T-helper 2 cell treated with Interferon-gamma antibody and Interleukin-4, amounts not matched to agents 5 μg/mL and 100 μg/mL, for 36 hours (primary cell): ENCODE measurements at regions not wholly inside any gene's neighbourhood (a gene's known extent, or its start where the extent isn't known, plus 50 kb on each side); places are given as distances from the start of the nearest gene placed in this dataset.
A peak's percentile ranks its signal among the peaks of the same experiment; 100 is the strongest.
"Not testable (repeated sequence)": the region's sequence is repeated elsewhere in the genome, so short reads cannot be mapped to it uniquely, and the experiment has no call there.

Experiments used
- DNase-seq: peaks from one replicate; pipeline ENCODE4 v3.0.0; 2021; ENCODE audit warnings: low spot score
- H3K27ac Mint-ChIP-seq: one replicate; pipeline ENCODE4 v1.8.0; 2021; ENCODE audit warnings: mild to moderate bottlenecking, mixed read lengths
- H3K27me3 Mint-ChIP-seq: one replicate; pipeline ENCODE4 v1.8.0; 2021; ENCODE audit warnings: low read depth, mixed read lengths
- H3K36me3 Mint-ChIP-seq: one replicate; pipeline ENCODE4 v1.8.0; 2021; ENCODE audit warnings: low read depth, mixed read lengths
- H3K4me1 Mint-ChIP-seq: one replicate; pipeline ENCODE4 v1.8.0; 2021; ENCODE audit warnings: low read depth, mixed read lengths
- H3K4me3 Mint-ChIP-seq: one replicate; pipeline ENCODE4 v1.8.0; 2022; ENCODE audit warnings: mild to moderate bottlenecking, moderate library complexity, mixed read lengths
- H3K9me3 Mint-ChIP-seq: one replicate; pipeline ENCODE4 v1.8.0; 2021; ENCODE audit warnings: mixed read lengths

DNA sequence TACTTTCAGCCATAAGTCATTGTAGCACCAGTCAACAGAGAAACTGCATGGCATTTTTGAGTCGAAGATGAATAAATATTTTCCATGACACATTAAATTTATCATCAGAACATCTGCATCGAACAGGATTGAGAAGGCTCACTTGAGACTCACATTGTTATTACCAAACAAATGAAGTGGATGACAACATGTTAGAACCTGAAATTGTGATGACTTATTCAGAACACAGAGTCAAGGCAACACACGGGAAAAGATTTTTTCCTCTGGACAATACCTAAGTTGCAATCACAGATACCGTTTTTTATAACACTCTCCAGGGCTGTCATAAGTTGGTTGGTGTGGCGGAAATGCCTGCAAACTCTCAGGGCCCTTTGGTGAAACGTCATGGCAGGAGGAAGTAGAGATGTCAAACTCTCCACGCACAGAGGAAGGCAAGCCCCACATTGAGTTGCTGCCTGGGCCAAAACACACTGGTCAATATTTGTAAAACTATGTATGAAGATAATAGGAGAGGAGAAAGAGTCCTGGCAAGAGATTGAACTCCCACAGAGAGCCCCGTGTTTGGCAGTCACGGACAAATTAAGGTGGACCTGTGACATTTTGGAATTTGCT is 123.8 kb downstream of the PWWP3B start:
- not testable (repeated sequence) for H3K9me3 Mint-ChIP-seq, H3K4me1 Mint-ChIP-seq, H3K27me3 Mint-ChIP-seq, H3K4me3 Mint-ChIP-seq, H3K27ac Mint-ChIP-seq, H3K36me3 Mint-ChIP-seq, DNase-seq

DNA sequence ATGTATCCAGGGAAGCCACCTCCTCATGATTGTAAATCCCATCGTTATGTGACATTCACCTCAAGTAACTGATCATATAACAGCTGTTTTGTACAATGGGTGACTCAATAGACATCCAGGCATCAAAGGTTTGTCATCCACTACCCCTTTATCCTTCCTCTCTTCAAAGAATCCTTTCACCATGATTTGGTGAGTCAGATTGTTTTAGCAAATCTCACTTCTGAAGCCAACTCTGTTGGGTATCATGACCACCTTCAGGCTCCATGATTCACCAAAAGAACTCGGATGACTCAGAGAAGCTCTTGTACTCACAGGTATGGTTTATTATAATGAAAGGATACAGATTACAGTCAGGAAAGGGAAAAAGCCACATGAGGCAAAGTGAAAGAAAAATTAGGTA is 132.1 kb downstream of the PWWP3B start:
- Mint-ChIP-seq H3K9me3 (no peaks in the 10 kb centered on the region), H3K4me1 (no peaks in the 10 kb centered on the region), H3K27me3 (no peaks in the 10 kb centered on the region), H3K36me3 (no peaks in the 10 kb centered on the region), H3K4me3 (no peak overlapping the region), H3K27ac (no peak overlapping the region)
- no peak for DNase-seq

DNA sequence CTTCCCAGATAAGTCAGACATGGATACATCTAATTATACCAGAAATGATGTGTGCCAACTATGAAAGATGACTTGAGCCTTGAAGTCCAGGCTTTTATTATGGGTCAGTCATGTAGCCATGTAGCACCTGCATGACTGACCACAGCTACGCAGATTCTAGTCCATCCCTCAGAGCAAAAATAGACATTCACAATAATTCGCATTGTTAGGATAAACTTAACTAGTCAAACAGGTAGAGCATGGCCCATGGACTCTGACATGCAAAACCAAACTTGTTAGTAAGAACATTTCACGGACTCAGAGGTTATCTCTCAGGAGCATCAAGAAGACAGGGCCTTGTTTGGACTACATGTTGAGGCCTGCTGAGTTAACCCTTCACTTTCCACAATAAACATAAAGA is 132.6 kb downstream of the PWWP3B start:
- Mint-ChIP-seq H3K36me3 (no peaks in the 10 kb centered on the region), H3K4me3 (no peak overlapping the region), H3K27ac (no peak overlapping the region), H3K4me1 (no peaks in the 10 kb centered on the region), H3K9me3 (no peaks in the 10 kb centered on the region), H3K27me3 (no peaks in the 10 kb centered on the region)
- no peak for DNase-seq

- Mint-ChIP-seq H3K36me3 (no peaks in the 10 kb centered on the region), H3K27ac (no peak overlapping the region), H3K4me3 (no peak overlapping the region), H3K27me3 (no peaks in the 10 kb centered on the region), H3K9me3 (no peaks in the 10 kb centered on the region), H3K4me1 (no peaks in the 10 kb centered on the region)
- DNase-seq = no peak
Measured at GRCh38 chrX:106302304-106302703, 134.2 kb downstream of the PWWP3B start.

DNA sequence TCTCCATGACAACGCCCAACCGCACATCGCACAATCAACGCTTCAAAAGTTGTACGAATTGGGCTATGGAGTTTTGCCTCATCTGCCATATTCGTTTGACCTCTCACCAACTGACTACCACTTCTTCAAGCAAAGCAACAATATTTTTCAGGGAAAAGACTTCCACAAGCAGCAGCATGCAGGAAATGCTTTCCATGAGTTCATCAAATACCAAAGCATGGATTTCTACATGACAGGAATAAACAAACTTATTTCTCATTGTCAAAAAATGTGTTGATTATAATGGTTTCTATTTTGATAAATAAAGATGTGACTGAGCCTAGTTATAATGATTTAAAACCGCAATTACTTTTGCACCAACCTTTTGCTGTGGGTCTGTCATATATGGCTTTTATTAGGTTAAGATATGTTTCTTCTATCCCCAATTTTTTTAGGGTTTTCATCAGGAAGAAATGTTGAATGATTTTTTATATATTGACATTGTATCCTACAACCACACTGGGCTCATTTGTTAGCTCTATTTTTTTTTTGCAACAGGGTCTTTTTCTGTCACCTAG is 138.4 kb downstream of the PWWP3B start:
- no peak for DNase-seq
- Mint-ChIP-seq H3K27me3 (no peaks in the 10 kb centered on the region), H3K27ac (no peak overlapping the region), H3K4me3 (no peak overlapping the region), H3K4me1 (no peaks in the 10 kb centered on the region), H3K9me3 (no peaks in the 10 kb centered on the region), H3K36me3 (no peaks in the 10 kb centered on the region)

GRCh38 chrX:106323357-106323756 is 155.3 kb downstream of the PWWP3B start:
- H3K27ac Mint-ChIP-seq = no peak overlapping the region
- no peaks in the 10 kb centered on the region for H3K36me3 Mint-ChIP-seq
- no peak for DNase-seq
- no peaks in the 10 kb centered on the region for H3K4me1 Mint-ChIP-seq
- no peaks in the 10 kb centered on the region for H3K9me3 Mint-ChIP-seq
- H3K4me3 Mint-ChIP-seq = no peak overlapping the region
- H3K27me3 Mint-ChIP-seq = no peaks in the 10 kb centered on the region

DNA sequence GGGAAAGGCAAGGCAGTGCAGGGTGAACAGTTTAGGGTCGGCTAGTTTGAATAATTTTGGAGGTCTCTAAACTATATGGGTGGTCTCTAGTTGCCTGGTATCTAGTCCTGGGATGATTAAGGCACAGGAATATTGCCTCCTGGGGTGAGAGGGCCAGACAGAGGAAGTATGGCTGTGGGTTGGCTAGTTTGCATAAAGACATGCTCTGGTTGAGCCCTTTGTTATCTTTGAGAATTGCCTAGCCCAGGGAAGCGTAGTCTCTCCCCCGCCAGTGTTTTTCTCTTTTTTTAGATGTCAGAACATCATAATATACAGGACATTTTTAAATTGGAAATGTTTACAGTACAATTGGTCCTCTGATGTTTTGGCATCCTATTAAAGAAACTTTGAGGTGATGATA is 163.5 kb downstream of the PWWP3B start:
- H3K27me3 Mint-ChIP-seq = no peaks in the 10 kb centered on the region
- H3K27ac Mint-ChIP-seq = no peak overlapping the region
- DNase-seq = no peak
- no peak overlapping the region for H3K4me3 Mint-ChIP-seq
- no peaks in the 10 kb centered on the region for H3K36me3 Mint-ChIP-seq
- H3K9me3 Mint-ChIP-seq = no peaks in the 10 kb centered on the region
- no peaks in the 10 kb centered on the region for H3K4me1 Mint-ChIP-seq

DNA sequence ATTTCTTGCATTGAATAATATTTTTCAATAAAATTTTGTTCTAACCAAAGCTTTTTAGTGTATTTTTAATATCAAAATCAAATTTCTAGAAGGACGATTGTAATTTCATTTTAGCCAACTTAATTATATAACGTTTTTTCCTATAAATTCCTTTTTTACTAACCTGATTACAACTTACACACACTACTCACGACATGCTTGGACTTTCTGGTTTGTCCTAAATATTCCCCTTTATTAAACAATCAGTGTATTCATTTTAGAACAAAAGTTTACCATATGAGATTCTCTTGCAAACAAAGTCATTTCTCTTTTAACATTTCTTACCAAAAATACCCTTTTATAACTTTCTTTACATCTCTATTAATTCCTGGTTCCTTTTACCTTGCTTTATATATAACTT is 173.7 kb downstream of the PWWP3B start:
- no peaks in the 10 kb centered on the region for H3K36me3 Mint-ChIP-seq
- H3K4me1 Mint-ChIP-seq = no peaks in the 10 kb centered on the region
- no peak for DNase-seq
- no peak overlapping the region for H3K4me3 Mint-ChIP-seq
- no peaks in the 10 kb centered on the region for H3K9me3 Mint-ChIP-seq
- no peak overlapping the region for H3K27ac Mint-ChIP-seq
- no peaks in the 10 kb centered on the region for H3K27me3 Mint-ChIP-seq

DNA sequence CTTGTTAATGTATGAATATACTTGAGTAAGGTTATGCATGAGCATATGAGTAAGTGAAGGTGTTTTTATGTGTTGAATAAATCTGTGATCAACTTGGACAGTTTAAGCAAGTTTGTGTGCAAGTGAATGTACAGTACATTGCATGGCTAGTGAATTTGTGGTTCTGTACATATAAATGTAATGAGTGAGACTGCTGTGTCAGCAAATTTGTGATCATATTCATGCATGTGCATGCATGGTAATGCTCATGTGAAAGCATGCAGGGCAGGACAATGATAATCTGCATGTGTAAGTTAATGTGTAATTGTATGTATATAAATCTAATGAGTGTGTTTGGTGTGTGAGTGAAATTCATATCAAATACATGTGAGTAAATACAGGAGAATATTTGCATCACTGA is 188.5 kb downstream of the PWWP3B start:
- Mint-ChIP-seq H3K9me3 (no peaks in the 10 kb centered on the region), H3K4me3 (no peak overlapping the region), H3K4me1 (no peaks in the 10 kb centered on the region), H3K27me3 (no peaks in the 10 kb centered on the region), H3K27ac (no peak overlapping the region), H3K36me3 (no peaks in the 10 kb centered on the region)
- no peak for DNase-seq

- H3K4me1 Mint-ChIP-seq = no peaks in the 10 kb centered on the region
- H3K36me3 Mint-ChIP-seq = no peaks in the 10 kb centered on the region
- H3K27me3 Mint-ChIP-seq = no peaks in the 10 kb centered on the region
- no peak for DNase-seq
- no peak overlapping the region for H3K4me3 Mint-ChIP-seq
- H3K27ac Mint-ChIP-seq = no peak overlapping the region
- H3K9me3 Mint-ChIP-seq = no peaks in the 10 kb centered on the region
Measured at GRCh38 chrX:106363214-106363613, 195.1 kb downstream of the PWWP3B start.

- Mint-ChIP-seq H3K27ac (no peak overlapping the region), H3K4me3 (peak overlapping the region; percentile 32)
Measured at GRCh38 chrX:106378616-106379015, 210.5 kb downstream of the PWWP3B start.

GRCh38 chrX:106391284-106391911 is 220.4 kb upstream of the RADX start:
- no peaks in the 10 kb centered on the region for H3K9me3 Mint-ChIP-seq
- no peak for DNase-seq
- H3K27ac Mint-ChIP-seq = no peak overlapping the region
- H3K36me3 Mint-ChIP-seq = no peaks in the 10 kb centered on the region
- H3K4me3 Mint-ChIP-seq = no peak overlapping the region
- H3K27me3 Mint-ChIP-seq = no peaks in the 10 kb centered on the region
- H3K4me1 Mint-ChIP-seq = no peaks in the 10 kb centered on the region

More at GRCh38 chrX:106378616-106379015, 210.5 kb downstream of the PWWP3B start:
- no peaks in the 10 kb centered on the region for H3K4me1 Mint-ChIP-seq
- DNase-seq = no peak
- no peaks in the 10 kb centered on the region for H3K36me3 Mint-ChIP-seq
- no peaks in the 10 kb centered on the region for H3K27me3 Mint-ChIP-seq
- H3K9me3 Mint-ChIP-seq = no peaks in the 10 kb centered on the region

- no peaks in the 10 kb centered on the region for H3K9me3 Mint-ChIP-seq
Measured at GRCh38 chrX:106392346-106392745, 219.4 kb upstream of the RADX start.

GRCh38 chrX:106397788-106398538 is 213.8 kb upstream of the RADX start:
- Mint-ChIP-seq H3K27me3 (no peaks in the 10 kb centered on the region), H3K27ac (no peak overlapping the region), H3K4me3 (no peak overlapping the region), H3K36me3 (no peaks in the 10 kb centered on the region), H3K4me1 (no peaks in the 10 kb centered on the region), H3K9me3 (no peaks in the 10 kb centered on the region)
- no peak for DNase-seq

More at GRCh38 chrX:106392346-106392745, 219.4 kb upstream of the RADX start:
- Mint-ChIP-seq H3K27me3 (no peaks in the 10 kb centered on the region), H3K27ac (no peak overlapping the region), H3K4me1 (no peaks in the 10 kb centered on the region), H3K36me3 (no peaks in the 10 kb centered on the region), H3K4me3 (no peak overlapping the region)
- DNase-seq = no peak
